Mammary epithelial cell (primary cell): ENCODE measurements at regions not wholly inside any gene's neighbourhood (a gene's known extent, or its start where the extent isn't known, plus 50 kb on each side); places are given as distances from the start of the nearest gene placed in this dataset.

ENCODE experiments used
- CTCF ChIP-seq, 2 donors: IDR thresholded peaks in 1 of 2; conservative IDR thresholded peaks in 1 of 2; 2 replicates each; pipeline ENCODE4 v1.5.1; 2011 to 2012; ENCODE audit warnings: inconsistent platforms in 2 of 2, low read length in 2 of 2, mild to moderate bottlenecking in 2 of 2, control low read depth in 1 of 2, low read depth in 1 of 2; ENCODE audit not compliant: insufficient read depth in 1 of 2; ENCODE audit errors: extremely low read depth in 1 of 2
- EZH2 ChIP-seq: IDR thresholded peaks from 2 replicates; pipeline ENCODE4 v1.6.1; 2012; ENCODE audit warnings: low read length, inconsistent platforms, borderline replicate concordance

DNA sequence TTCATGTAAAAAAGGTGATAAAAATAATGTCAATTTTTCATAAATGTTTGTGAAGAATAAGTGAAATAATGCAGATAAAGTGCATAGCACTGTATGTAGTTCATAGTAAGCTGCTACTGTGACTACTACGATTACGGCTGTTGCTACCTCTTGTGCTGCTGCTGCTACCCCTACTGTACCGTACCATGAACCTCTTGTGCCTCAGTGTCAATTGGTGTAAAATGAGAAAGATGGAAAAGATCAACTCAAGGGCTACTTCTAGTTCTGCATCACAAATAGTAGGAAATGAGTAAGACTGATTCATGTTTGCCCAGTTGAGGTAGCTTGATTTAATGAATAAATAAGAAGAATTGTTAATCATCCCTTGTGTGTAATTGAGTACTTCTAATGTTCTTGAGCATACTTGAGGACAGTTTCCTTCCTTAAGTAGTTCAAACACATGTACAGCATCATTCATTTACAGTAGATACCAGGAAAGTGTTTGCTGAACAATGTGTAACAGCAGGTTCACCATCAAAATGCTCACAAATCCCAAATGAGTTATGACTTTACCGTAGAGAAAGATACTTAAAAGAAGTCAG is 200.0 kb upstream of the ATP10B start:
- TF ChIP-seq CTCF (conservative IDR thresholded peaks at IDR 0.05 in 1 of 2, IDR thresholded peaks at IDR 0.05 in 1 of 2; ENCODE audit: extremely low read depth in 1 of 2, insufficient read depth in 1 of 2, low read depth in 1 of 2, low read length in 2 of 2): no peak
- TF ChIP-seq EZH2: no peak
